ENCODE measurements at regions not wholly inside any gene's neighbourhood (a gene's known extent, or its start where the extent isn't known, plus 50 kb on each side); places are given as distances from the start of the nearest gene placed in this dataset.

DNA sequence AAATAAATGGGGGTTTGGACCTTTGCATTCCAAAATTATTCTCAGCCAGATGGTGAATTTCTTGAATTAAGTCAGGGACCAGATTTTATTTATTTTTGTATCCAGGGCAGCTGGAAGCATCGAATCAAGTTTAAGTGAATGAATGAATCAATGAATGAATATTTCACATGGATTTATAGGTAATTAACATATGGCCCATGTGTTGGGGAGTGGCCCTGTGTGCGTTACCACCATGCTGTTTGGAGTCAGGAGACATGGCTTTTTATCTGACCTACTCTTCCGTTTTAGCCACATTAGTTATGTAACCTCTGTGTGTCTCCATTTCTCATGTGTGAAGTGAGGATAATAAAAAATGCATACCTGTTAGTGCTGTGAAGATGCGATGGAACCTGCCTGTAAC is 213.5 kb downstream of the CDH26 start:
- Histone ChIP-seq H3K9ac (ENCODE audit: extremely low read depth, low read length, poor library complexity, severe bottlenecking) (no peak overlapping the region), H3K27ac (ENCODE audit: low read depth, low read length) (no peak overlapping the region), H3K4me3 (ENCODE audit: low read length) (no peak overlapping the region), H3K27me3 (ENCODE audit: control insufficient read depth, insufficient read depth, low read length, poor library complexity, severe bottlenecking) (no peaks in the 10 kb centered on the region), H3K36me3 (ENCODE audit: control insufficient read depth, insufficient read depth, low read length) (no peaks in the 10 kb centered on the region), H3K4me1 (ENCODE audit: control insufficient read depth, insufficient read depth, low read length) (no peaks in the 10 kb centered on the region), H3K9me3 (ENCODE audit: control insufficient read depth, low read length) (no peaks in the 10 kb centered on the region)
- Mint-ChIP-seq H3K9me3 (peaks cover 11% of the 10 kb centered on the region), H3K27me3 (ENCODE audit: insufficient read depth) (peaks cover 3% of the 10 kb centered on the region), H3K27ac (no peak overlapping the region), H3K4me3 (no peak overlapping the region), H3K36me3 (ENCODE audit: low read depth) (no peaks in the 10 kb centered on the region), H3K4me1 (no peaks in the 10 kb centered on the region)
- 87 to 97% methylated on average over 4 of the region's 4 CpGs for WGBS, 2 experiments (ENCODE audit: insufficient coverage in 1 of 2, insufficient read length in 1 of 2)
- no peak for DNase-seq
- TF ChIP-seq, protein P1, sequence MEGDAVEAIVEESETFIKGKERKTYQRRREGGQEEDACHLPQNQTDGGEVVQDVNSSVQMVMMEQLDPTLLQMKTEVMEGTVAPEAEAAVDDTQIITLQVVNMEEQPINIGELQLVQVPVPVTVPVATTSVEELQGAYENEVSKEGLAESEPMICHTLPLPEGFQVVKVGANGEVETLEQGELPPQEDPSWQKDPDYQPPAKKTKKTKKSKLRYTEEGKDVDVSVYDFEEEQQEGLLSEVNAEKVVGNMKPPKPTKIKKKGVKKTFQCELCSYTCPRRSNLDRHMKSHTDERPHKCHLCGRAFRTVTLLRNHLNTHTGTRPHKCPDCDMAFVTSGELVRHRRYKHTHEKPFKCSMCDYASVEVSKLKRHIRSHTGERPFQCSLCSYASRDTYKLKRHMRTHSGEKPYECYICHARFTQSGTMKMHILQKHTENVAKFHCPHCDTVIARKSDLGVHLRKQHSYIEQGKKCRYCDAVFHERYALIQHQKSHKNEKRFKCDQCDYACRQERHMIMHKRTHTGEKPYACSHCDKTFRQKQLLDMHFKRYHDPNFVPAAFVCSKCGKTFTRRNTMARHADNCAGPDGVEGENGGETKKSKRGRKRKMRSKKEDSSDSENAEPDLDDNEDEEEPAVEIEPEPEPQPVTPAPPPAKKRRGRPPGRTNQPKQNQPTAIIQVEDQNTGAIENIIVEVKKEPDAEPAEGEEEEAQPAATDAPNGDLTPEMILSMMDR (conservative IDR thresholded peaks at IDR 0.05), result no peak

DNA sequence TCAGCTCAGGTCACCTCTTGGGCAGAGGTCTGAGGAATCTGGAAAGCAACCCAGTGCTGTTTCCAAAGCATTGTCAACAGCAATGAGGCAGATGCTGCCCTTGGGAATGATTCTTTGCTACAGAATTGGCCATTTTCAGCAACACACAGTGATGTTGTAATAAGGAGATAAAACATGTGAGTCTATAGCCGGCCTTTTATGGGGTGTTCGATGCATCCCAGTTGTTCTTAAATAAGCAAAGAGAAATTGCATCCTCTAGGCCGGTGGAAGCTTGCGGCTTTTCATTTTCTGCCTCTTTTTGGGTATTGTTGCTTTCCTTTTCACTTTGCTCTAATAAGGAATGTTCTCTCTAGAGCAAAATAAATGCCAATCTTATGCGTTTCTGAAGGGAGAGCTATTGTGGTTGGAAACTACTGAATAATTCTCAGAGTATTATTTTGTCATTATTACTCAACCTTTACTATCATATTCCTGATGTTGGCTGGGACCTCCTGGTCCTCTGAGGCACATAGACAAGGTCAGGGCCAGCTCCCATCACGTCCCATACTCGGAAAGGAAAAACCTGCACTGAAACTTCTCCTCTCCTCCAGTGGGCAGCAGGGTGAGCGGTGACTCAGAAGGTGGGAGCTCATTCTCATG is 214.2 kb downstream of the CDH26 start:
- TF ChIP-seq, protein P1 (conservative IDR thresholded peaks at IDR 0.05), result no peak
- H3K27me3 Mint-ChIP-seq (ENCODE audit: insufficient read depth), result peaks cover 3% of the 10 kb centered on the region

DNA sequence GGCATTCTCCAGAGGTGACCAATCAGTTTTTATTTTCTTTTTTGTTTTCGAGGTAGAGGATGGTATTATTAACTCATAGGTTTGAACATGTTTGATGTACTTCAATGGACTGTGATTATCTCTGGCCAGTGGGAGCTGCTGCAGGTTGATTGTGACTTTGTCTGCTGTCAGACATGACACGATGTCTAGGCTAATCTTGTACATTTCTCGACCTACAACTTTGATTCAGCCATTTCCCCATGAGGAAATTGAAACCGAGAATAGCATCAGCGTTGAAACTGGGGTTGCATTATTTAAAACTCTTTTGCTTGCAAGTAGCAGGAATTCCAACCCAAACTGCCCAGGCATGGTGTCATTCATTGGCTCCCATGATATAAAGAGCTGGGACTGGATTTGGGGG is 218.9 kb downstream of the CDH26 start:
- peaks cover 7% of the 10 kb centered on the region for H3K27me3 Mint-ChIP-seq (ENCODE audit: insufficient read depth)
- no peak overlapping the region for H3K4me3 Mint-ChIP-seq
- Histone ChIP-seq H3K27ac (ENCODE audit: low read depth, low read length) (no peak overlapping the region), H3K36me3 (ENCODE audit: control insufficient read depth, insufficient read depth, low read length) (no peaks in the 10 kb centered on the region), H3K9ac (ENCODE audit: extremely low read depth, low read length, poor library complexity, severe bottlenecking) (no peak overlapping the region), H3K4me1 (ENCODE audit: control insufficient read depth, insufficient read depth, low read length) (no peaks in the 10 kb centered on the region), H3K4me3 (ENCODE audit: low read length) (no peak overlapping the region), H3K9me3 (ENCODE audit: control insufficient read depth, low read length) (no peaks in the 10 kb centered on the region), H3K27me3 (ENCODE audit: control insufficient read depth, insufficient read depth, low read length, poor library complexity, severe bottlenecking) (no peaks in the 10 kb centered on the region)
- H3K27ac Mint-ChIP-seq, result no peak overlapping the region
- DNase-seq, result no peak
- 92 to 94% methylated on average over 4 to 5 of the region's 5 CpGs for WGBS, 2 experiments (ENCODE audit: insufficient coverage in 1 of 2, insufficient read length in 1 of 2)
- H3K36me3 Mint-ChIP-seq (ENCODE audit: low read depth), result no peaks in the 10 kb centered on the region
- no peaks in the 10 kb centered on the region for H3K4me1 Mint-ChIP-seq
- peaks cover 11% of the 10 kb centered on the region for H3K9me3 Mint-ChIP-seq
- TF ChIP-seq, protein P1 (conservative IDR thresholded peaks at IDR 0.05), result no peak

More for the DNA sequence above, 214.2 kb downstream of the CDH26 start:
- DNase-seq, result no peak
- Mint-ChIP-seq H3K4me3 (no peak overlapping the region), H3K9me3 (peaks cover 11% of the 10 kb centered on the region), H3K27ac (no peak overlapping the region), H3K36me3 (ENCODE audit: low read depth) (no peaks in the 10 kb centered on the region), H3K4me1 (no peaks in the 10 kb centered on the region)
- H3K9me3 ChIP-seq (ENCODE audit: control insufficient read depth, low read length), result no peaks in the 10 kb centered on the region
- H3K4me1 ChIP-seq (ENCODE audit: control insufficient read depth, insufficient read depth, low read length), result no peaks in the 10 kb centered on the region
- no peak overlapping the region for H3K9ac ChIP-seq (ENCODE audit: extremely low read depth, low read length, poor library complexity, severe bottlenecking)
- WGBS, 2 experiments (ENCODE audit: insufficient coverage in 1 of 2, insufficient read length in 1 of 2), result 91 to 100% methylated on average over 7 of the region's 8 CpGs
- H3K27me3 ChIP-seq (ENCODE audit: control insufficient read depth, insufficient read depth, low read length, poor library complexity, severe bottlenecking), result no peaks in the 10 kb centered on the region
- H3K4me3 ChIP-seq (ENCODE audit: low read length), result no peak overlapping the region
- no peak overlapping the region for H3K27ac ChIP-seq (ENCODE audit: low read depth, low read length)
- H3K36me3 ChIP-seq (ENCODE audit: control insufficient read depth, insufficient read depth, low read length), result no peaks in the 10 kb centered on the region

Measured in endodermal cell (in vitro differentiated cells).